ENCODE measurements at regions not wholly inside any gene's neighbourhood (a gene's known extent, or its start where the extent isn't known, plus 50 kb on each side); places are given as distances from the start of the nearest gene placed in this dataset.

- peaks cover 0 to 2% (median 0%) of the 10 kb centered on the region in 3 donors for H3K9me3 Mint-ChIP-seq
- H3K4me3 ChIP-seq (ENCODE audit: control insufficient read depth in 1 of 2, extremely low read depth in 1 of 2, low read length in 1 of 2) = no peak overlapping the region
- peaks cover 0 to 4% of the 10 kb centered on the region in 2 experiments for H3K27me3 ChIP-seq (replicated peaks in 1 of 2; ENCODE audit: control insufficient read depth in 2 of 2, extremely low read depth in 1 of 2, insufficient read depth in 2 of 2, low read length in 1 of 2)
- no peaks in the 10 kb centered on the region for H3K36me3 Mint-ChIP-seq
- peaks cover 0 to 9% (median 3%) of the 10 kb centered on the region in 3 donors for H3K4me1 Mint-ChIP-seq
- no peaks in the 10 kb centered on the region for H3K4me1 ChIP-seq (ENCODE audit: control insufficient read depth in 1 of 2, extremely low read depth in 1 of 2, insufficient read depth in 2 of 2, low read length in 2 of 2)
- 71% methylated on average over 4 of the region's 4 CpGs for WGBS (ENCODE audit: insufficient coverage)
- H3K27ac ChIP-seq (ENCODE audit: low read length) = no peak overlapping the region
- no peak overlapping the region for H3K27ac Mint-ChIP-seq
- H3K9me3 ChIP-seq = no peaks in the 10 kb centered on the region
- POLR2A ChIA-PET = interaction anchor here in 1 of 2 donors (0.6 to 1.1 kb wide), 2 partner anchors 11 to 1194 kb away, joined by 3 read pairs; no protein-coding TSS in a partner anchor
- ATAC-seq (replicated peaks in 1 of 4) (no peak), DNase-seq (no peak)
- no peaks in the 10 kb centered on the region for H3K36me3 ChIP-seq (ENCODE audit: control insufficient read depth in 2 of 2, extremely low read depth in 1 of 2, insufficient read depth in 1 of 2, low read length in 1 of 2)
- CTCF ChIA-PET = no interaction called here
- no peak overlapping the region for H3K4me3 Mint-ChIP-seq
- peaks cover 0 to 3% of the 10 kb centered on the region in 2 donors for H3K27me3 Mint-ChIP-seq
Measured at GRCh38 chr2:234191819-234192407, 141.4 kb downstream of the SPP2 start.

GRCh38 chr2:234189786-234190300 is 139.3 kb downstream of the SPP2 start:
- H3K27me3 ChIP-seq (replicated peaks in 1 of 2; ENCODE audit: control insufficient read depth in 2 of 2, extremely low read depth in 1 of 2, insufficient read depth in 2 of 2, low read length in 1 of 2) = peaks cover 0 to 4% of the 10 kb centered on the region in 2 experiments
- DNase-seq (no peak), ATAC-seq (replicated peaks in 1 of 4) (no peak)
- H3K27ac ChIP-seq (ENCODE audit: low read length) = no peak overlapping the region
- ChIA-PET POLR2A (no interaction called here), CTCF (no interaction called here)
- no peak overlapping the region for H3K27ac Mint-ChIP-seq
- H3K9me3 Mint-ChIP-seq = peaks cover 0 to 2% (median 0%) of the 10 kb centered on the region in 3 donors
- 84% methylated on average over 4 of the region's 6 CpGs for WGBS (ENCODE audit: insufficient coverage)
- no peaks in the 10 kb centered on the region for H3K36me3 ChIP-seq (ENCODE audit: control insufficient read depth in 2 of 2, extremely low read depth in 1 of 2, insufficient read depth in 1 of 2, low read length in 1 of 2)
- H3K4me1 ChIP-seq (ENCODE audit: control insufficient read depth in 1 of 2, extremely low read depth in 1 of 2, insufficient read depth in 2 of 2, low read length in 2 of 2) = no peaks in the 10 kb centered on the region
- peaks cover 0 to 7% (median 3%) of the 10 kb centered on the region in 3 donors for H3K4me1 Mint-ChIP-seq
- H3K9me3 ChIP-seq = no peaks in the 10 kb centered on the region
- H3K36me3 Mint-ChIP-seq = no peaks in the 10 kb centered on the region
- H3K4me3 Mint-ChIP-seq = no peak overlapping the region
- H3K4me3 ChIP-seq (ENCODE audit: control insufficient read depth in 1 of 2, extremely low read depth in 1 of 2, low read length in 1 of 2) = no peak overlapping the region
- H3K27me3 Mint-ChIP-seq = peaks cover 3 to 4% of the 10 kb centered on the region in 2 donors

GRCh38 chr2:234189230-234189629 is 138.7 kb downstream of the SPP2 start:
- peaks cover 0 to 2% (median 0%) of the 10 kb centered on the region in 3 donors for H3K9me3 Mint-ChIP-seq
- no peak overlapping the region for H3K4me3 Mint-ChIP-seq
- Histone ChIP-seq H3K4me3 (ENCODE audit: control insufficient read depth in 1 of 2, extremely low read depth in 1 of 2, low read length in 1 of 2) (no peak overlapping the region), H3K4me1 (ENCODE audit: control insufficient read depth in 1 of 2, extremely low read depth in 1 of 2, insufficient read depth in 2 of 2, low read length in 2 of 2) (no peaks in the 10 kb centered on the region), H3K27me3 (replicated peaks in 1 of 2; ENCODE audit: control insufficient read depth in 2 of 2, extremely low read depth in 1 of 2, insufficient read depth in 2 of 2, low read length in 1 of 2) (peaks cover 0 to 4% of the 10 kb centered on the region in 2 experiments), H3K9me3 (no peaks in the 10 kb centered on the region), H3K36me3 (ENCODE audit: control insufficient read depth in 2 of 2, extremely low read depth in 1 of 2, insufficient read depth in 1 of 2, low read length in 1 of 2) (no peaks in the 10 kb centered on the region), H3K27ac (ENCODE audit: low read length) (no peak overlapping the region)
- H3K36me3 Mint-ChIP-seq = no peaks in the 10 kb centered on the region
- 92% methylated on average over 5 of the region's 5 CpGs for WGBS (ENCODE audit: insufficient coverage)
- ATAC-seq (replicated peaks in 1 of 4) (no peak), DNase-seq (no peak)
- H3K27me3 Mint-ChIP-seq = peaks cover 3 to 4% of the 10 kb centered on the region in 2 donors
- peaks cover 0 to 7% (median 3%) of the 10 kb centered on the region in 3 donors for H3K4me1 Mint-ChIP-seq
- H3K27ac Mint-ChIP-seq = no peak overlapping the region
- POLR2A ChIA-PET = no interaction called here
- CTCF ChIA-PET = no interaction called here

- DNase-seq (no peak), ATAC-seq (replicated peaks in 1 of 4) (no peak)
- Histone ChIP-seq H3K9me3 (no peaks in the 10 kb centered on the region), H3K27me3 (replicated peaks in 1 of 2; ENCODE audit: control insufficient read depth in 2 of 2, extremely low read depth in 1 of 2, insufficient read depth in 2 of 2, low read length in 1 of 2) (peaks cover 0 to 4% of the 10 kb centered on the region in 2 experiments), H3K4me1 (ENCODE audit: control insufficient read depth in 1 of 2, extremely low read depth in 1 of 2, insufficient read depth in 2 of 2, low read length in 2 of 2) (no peaks in the 10 kb centered on the region), H3K4me3 (ENCODE audit: control insufficient read depth in 1 of 2, extremely low read depth in 1 of 2, low read length in 1 of 2) (no peak overlapping the region), H3K36me3 (ENCODE audit: control insufficient read depth in 2 of 2, extremely low read depth in 1 of 2, insufficient read depth in 1 of 2, low read length in 1 of 2) (no peaks in the 10 kb centered on the region), H3K27ac (ENCODE audit: low read length) (no peak overlapping the region)
- no peak overlapping the region for H3K27ac Mint-ChIP-seq
- H3K9me3 Mint-ChIP-seq = no peaks in the 10 kb centered on the region
- H3K27me3 Mint-ChIP-seq = peaks cover 4 to 6% of the 10 kb centered on the region in 2 donors
- no CpG with 5 or more reads among the region's 2 CpGs for WGBS (ENCODE audit: insufficient coverage)
- peaks cover 0 to 7% (median 2%) of the 10 kb centered on the region in 3 donors for H3K4me1 Mint-ChIP-seq
- CTCF ChIA-PET = no interaction called here
- no peaks in the 10 kb centered on the region for H3K36me3 Mint-ChIP-seq
- no peak overlapping the region for H3K4me3 Mint-ChIP-seq
- POLR2A ChIA-PET = no interaction called here
Measured at GRCh38 chr2:234187646-234188174, 137.2 kb downstream of the SPP2 start.

- POLR2A ChIA-PET = interaction anchor here in 1 of 2 donors (0.6 kb wide), 1 partner anchor 10 kb away, joined by 4 read pairs; no protein-coding TSS in a partner anchor
- H3K4me1 Mint-ChIP-seq = no peaks in the 10 kb centered on the region
- no peak overlapping the region for H3K4me3 Mint-ChIP-seq
Measured at GRCh38 chr2:234181121-234181520, 130.6 kb downstream of the SPP2 start.

GRCh38 chr2:234179031-234179363 is 128.5 kb downstream of the SPP2 start:
- no peaks in the 10 kb centered on the region for H3K36me3 Mint-ChIP-seq
- peaks cover 0 to 6% of the 10 kb centered on the region in 2 experiments for H3K27me3 ChIP-seq (replicated peaks in 1 of 2; ENCODE audit: control insufficient read depth in 2 of 2, extremely low read depth in 1 of 2, insufficient read depth in 2 of 2, low read length in 1 of 2)
- 95% methylated on average over 5 of the region's 6 CpGs for WGBS (ENCODE audit: insufficient coverage)
- DNase-seq (no peak), ATAC-seq (replicated peaks in 1 of 4) (no peak)
- H3K27me3 Mint-ChIP-seq = peaks cover 0 to 6% of the 10 kb centered on the region in 2 donors
- H3K4me1 ChIP-seq (ENCODE audit: control insufficient read depth in 1 of 2, extremely low read depth in 1 of 2, insufficient read depth in 2 of 2, low read length in 2 of 2) = no peaks in the 10 kb centered on the region
- H3K4me3 ChIP-seq (ENCODE audit: control insufficient read depth in 1 of 2, extremely low read depth in 1 of 2, low read length in 1 of 2) = no peak overlapping the region
- no peak overlapping the region for H3K27ac Mint-ChIP-seq
- no peaks in the 10 kb centered on the region for H3K9me3 ChIP-seq
- CTCF ChIA-PET = no interaction called here
- POLR2A ChIA-PET = no interaction called here
- H3K27ac ChIP-seq (ENCODE audit: low read length) = no peak overlapping the region
- H3K4me1 Mint-ChIP-seq = no peaks in the 10 kb centered on the region
- H3K9me3 Mint-ChIP-seq = no peaks in the 10 kb centered on the region
- H3K4me3 Mint-ChIP-seq = no peak overlapping the region
- no peaks in the 10 kb centered on the region for H3K36me3 ChIP-seq (ENCODE audit: control insufficient read depth in 2 of 2, extremely low read depth in 1 of 2, insufficient read depth in 1 of 2, low read length in 1 of 2)

More at GRCh38 chr2:234181121-234181520, 130.6 kb downstream of the SPP2 start:
- H3K27ac ChIP-seq (ENCODE audit: low read length) = no peak overlapping the region
- H3K9me3 Mint-ChIP-seq = no peaks in the 10 kb centered on the region
- ATAC-seq (replicated peaks in 1 of 4) (no peak), DNase-seq (no peak)
- WGBS (ENCODE audit: insufficient coverage) = no CpG with 5 or more reads among the region's 1 CpG
- H3K4me3 ChIP-seq (ENCODE audit: control insufficient read depth in 1 of 2, extremely low read depth in 1 of 2, low read length in 1 of 2) = no peak overlapping the region
- H3K9me3 ChIP-seq = no peaks in the 10 kb centered on the region
- peaks cover 4% of the 10 kb centered on the region in 2 donors for H3K27me3 Mint-ChIP-seq
- peaks cover 0 to 6% of the 10 kb centered on the region in 2 experiments for H3K27me3 ChIP-seq (replicated peaks in 1 of 2; ENCODE audit: control insufficient read depth in 2 of 2, extremely low read depth in 1 of 2, insufficient read depth in 2 of 2, low read length in 1 of 2)
- no peaks in the 10 kb centered on the region for H3K36me3 ChIP-seq (ENCODE audit: control insufficient read depth in 2 of 2, extremely low read depth in 1 of 2, insufficient read depth in 1 of 2, low read length in 1 of 2)
- no peaks in the 10 kb centered on the region for H3K36me3 Mint-ChIP-seq
- CTCF ChIA-PET = no interaction called here
- no peak overlapping the region for H3K27ac Mint-ChIP-seq
- H3K4me1 ChIP-seq (ENCODE audit: control insufficient read depth in 1 of 2, extremely low read depth in 1 of 2, insufficient read depth in 2 of 2, low read length in 2 of 2) = no peaks in the 10 kb centered on the region
